ENCODE measurements at regions not wholly inside any gene's neighbourhood (a gene's known extent, or its start where the extent isn't known, plus 50 kb on each side); places are given as distances from the start of the nearest gene placed in this dataset.
"Not testable (repeated sequence)": the region's sequence is repeated elsewhere in the genome, so short reads cannot be mapped to it uniquely, and the experiment has no call there.

DNA sequence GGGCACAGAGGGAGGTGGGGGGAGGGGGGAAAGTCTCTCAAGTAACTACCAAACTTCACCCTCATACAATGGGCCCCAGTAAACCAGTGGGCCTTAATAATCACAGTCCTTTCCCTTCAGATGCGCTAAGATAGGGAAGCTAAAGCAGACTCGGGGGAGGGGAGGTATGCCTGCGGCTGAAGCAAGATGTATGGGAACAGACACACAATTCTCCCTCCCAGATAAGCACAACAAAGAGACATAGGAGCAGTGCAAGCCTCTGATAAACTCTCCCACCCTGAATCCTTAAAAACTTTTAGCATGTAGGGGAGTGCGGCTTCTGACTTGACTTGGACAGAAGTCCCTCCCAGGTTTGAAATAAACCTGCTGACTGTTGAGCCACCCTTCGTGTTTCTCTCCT, 54.7 kb downstream of the PROP1 start:
- ATAC-seq, DNase-seq: not testable (repeated sequence)

DNA sequence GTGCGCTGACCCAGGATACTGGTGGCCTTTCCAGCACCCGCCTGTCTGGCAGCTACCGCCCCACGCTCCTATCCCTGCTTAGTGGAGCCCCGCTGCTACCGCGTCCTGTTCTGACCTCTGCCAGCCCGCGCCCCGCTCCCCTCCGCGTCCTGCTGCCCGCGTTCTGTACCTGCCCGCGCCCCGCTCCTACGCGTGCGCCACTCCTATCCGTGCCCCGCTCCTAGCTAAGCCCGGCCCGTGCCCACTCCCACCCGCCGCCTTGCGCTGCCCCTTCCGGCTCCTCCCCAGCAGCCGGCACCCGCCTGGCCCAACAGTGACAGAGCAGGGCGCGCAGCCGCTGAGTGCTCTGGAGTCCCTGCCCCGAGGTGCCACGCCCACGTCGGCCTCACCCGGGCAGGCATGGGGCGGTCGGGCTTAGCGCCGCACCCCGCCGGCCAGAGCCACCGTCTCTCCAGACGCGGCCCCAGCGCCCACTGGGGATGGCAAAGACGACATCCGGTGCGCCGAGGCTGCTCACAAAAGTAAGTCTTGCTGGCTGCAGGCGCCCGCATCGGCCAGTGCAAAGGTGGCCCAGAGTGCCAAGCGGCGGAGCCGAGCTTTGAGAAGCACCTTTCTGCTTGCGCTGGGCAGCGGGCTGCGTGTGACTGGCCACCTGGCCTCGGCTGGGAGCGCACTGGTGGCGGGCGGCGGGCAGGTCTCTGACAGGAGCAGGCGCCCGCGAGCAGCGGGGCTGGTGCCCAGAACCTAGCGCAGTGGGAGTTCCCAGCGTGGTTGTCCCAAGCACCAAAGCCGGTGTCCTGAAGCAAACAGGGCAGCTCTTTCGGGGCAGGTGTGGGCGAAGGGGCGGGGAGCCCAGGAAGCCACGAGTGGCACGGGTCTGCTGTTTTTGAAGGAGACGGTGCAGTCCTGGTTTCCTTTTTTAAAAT, 56.5 kb downstream of the PROP1 start:
- DNase-seq = peak; percentile 15

DNA sequence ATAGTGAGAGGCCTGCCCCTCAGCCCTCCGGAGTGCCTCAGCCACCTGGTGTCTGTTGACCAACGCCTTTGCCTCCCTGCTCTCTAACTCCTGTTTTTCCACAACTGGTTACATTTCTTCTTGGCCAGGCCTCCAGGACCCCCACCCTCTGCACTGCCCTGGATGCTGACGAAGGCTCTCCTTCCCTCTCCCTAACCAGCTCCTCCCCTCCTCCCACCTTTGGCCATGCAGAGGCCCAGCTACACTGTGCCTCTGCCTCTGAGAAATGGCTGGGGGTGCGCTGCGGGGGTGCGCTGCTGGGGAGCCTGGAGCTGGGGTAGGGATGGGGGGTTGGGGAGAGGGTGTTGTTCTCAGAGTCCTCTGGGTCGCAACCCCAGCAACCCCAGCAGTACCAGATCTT, 57.3 kb downstream of the PROP1 start:
- ATAC-seq, DNase-seq: not testable (repeated sequence)

More for the DNA sequence above, 56.5 kb downstream of the PROP1 start:
- peak; percentile 59 for ATAC-seq

DNA sequence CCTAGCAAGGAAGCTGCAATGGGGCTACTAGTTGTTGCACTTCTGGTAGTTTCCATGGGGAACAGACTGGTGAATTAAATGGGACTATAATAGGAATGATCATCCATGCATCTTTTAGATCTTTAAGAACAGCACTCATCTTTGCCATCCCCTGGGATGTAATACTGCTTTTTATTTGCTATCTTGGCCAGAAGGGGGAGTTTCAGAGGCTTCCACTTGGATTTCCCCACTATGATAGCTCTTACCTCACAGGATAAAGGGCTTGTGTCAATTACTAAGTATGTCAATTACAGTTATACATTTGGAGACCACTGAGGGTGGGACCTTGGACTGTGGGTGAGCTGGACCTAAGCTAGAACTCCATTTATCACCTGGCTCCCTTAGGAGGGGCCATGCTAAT, 61.8 kb downstream of the PROP1 start:
- not testable (repeated sequence) for ATAC-seq, DNase-seq

DNA sequence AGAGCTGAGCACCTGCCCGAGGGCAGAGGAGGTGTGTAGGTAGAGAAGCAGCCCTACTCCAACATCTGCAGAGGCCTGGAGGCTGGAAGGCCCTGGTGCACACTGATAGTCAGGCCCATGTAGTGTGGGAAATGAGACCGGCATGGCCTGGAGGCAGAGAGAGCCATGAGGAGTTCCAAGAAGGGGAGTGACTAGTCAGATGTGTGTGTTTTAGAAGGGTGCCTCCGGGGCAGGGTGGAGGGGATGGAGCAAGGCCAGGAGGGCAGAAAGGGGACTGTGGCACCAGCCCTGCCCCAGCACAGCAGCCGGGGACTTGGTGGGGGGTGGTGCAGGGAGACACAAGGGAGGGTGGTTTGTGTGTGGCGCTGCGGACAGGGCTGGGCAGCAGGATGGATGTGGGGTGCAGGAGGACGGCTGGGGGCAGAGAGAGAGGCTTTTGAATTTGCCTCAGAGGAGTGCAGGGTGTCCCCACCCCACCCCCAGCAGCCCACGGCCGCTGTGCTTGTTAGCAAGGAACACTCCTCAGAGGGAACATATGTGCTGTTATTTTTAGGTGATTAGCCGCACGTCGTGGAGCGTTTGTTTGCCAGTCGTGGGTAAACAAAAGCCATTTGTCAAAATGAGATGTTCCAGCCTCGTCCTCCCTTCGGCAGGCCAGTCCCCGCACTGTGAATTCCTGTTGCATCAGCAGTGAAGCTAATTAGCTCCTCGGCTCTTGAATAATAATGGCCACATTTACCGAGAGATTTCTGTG, 65.6 kb downstream of the PROP1 start:
- not testable (repeated sequence) for ATAC-seq, DNase-seq

DNA sequence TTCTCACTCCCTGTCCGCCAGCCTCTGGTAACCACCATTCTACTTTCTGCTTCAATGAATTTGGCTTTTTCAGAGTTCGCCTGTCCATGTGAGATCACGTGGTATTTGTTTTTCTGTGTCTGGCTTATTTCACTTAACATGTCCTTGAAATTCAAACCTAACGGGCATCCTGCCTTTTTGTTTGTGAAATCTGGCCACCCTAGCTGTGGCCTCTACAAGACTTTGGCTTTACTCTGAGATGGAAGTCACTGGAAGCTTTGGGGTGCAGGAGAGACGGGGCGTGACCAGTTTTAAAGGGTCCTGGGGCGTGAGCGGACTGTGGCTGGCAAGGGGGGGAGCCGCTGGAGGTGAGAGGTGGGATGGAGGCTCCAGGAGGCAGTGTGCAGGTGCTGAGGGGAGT, 66.4 kb downstream of the PROP1 start:
- DNase-seq, ATAC-seq: not testable (repeated sequence)

DNA sequence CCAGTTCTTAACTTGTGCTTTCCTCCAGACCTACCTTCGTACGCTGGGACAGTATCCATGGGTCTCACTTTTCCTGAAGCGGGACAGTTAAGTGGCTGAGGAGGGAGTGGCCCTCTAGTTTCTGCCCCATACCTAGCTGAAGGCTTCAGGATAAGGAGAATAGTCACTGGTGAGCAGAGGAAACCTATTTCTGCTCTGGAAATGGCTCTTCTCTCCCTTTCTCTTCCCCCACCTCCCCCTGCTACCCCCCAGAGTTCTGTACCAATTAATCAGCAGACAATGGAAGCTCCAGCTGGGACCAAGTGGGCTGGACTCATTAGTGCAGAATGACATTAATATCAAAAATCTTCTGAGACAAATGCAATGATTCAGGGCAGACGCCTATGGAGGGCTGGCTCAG, 68.5 kb downstream of the PROP1 start:
- not testable (repeated sequence) for DNase-seq, ATAC-seq

DNA sequence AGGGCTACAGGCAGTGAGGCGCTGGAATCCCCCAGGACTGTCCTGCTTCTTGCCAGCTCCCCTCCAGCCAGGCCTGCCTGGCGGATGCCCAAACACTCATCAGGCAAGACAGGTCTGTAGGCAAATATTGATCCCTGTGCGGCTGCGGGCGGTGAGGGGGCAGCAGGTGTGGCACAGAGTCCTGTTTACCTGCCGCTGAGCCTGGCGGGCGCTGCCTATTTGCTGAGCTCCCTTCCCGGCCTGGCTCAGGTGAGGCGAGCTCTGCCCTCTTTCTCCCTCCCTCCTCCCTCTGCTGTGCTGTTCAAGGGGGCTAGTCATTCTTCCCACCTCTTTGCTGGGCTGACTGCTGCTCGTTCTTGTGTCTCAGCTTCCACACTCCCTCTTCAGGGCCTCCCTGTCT, 71.5 kb downstream of the PROP1 start:
- not testable (repeated sequence) for ATAC-seq, DNase-seq

DNA sequence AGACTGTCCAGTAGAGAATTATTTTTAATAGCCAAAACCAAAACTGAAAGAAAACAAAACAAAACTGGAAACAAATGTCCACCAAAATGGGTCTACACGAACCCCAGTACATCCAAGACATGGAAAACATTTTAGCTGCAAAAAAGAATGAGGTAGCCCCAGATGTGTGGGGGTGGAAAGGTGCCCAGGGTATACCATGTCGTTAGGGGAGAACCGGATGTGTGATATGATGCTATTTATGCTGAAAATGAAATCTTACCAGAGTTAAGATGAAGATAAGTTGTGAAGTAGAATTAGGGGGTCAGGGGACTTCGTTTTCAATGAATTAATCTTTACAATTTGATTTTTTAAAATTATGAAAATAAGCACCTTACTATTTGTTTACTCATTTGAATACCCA, 72.2 kb downstream of the PROP1 start:
- not testable (repeated sequence) for ATAC-seq, DNase-seq

DNA sequence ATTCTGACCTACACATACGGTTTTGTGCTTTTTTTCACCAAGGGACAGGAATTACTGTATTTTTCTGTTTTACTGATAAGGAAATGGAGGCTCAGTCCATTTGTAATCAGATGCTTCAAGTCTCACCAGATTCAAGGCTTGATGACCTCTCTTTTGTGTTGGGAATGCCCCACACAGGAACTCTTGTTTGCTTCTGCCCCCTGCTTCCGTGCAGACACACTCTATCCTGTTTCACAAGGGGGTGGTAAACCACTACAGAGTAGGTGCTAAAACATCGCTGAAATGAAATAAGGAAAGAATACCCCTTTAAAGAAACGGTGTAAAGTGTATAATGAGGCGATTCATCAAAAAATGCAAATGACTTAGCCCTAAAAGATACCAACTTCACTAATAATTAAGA, 72.9 kb downstream of the PROP1 start:
- not testable (repeated sequence) for DNase-seq
- ATAC-seq = peak; percentile 61

DNA sequence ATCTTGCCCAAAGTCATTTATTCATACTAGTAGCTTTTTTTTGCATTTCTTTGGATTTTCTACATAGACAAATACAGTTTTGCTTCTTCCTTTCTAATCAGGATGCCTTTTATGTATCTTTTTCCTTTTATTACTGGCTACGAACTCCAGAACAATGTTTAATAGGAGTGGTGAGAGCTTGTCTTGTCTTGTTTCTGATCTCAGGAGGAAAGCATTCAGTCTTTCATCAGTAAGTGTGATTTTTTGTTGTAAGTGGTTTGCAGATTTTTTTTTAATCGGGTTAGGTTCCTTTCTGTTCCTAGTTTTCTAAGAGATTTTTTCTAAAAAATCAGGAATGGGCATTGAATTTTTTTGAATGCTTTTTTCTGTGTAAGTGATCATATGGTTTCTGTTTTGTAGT, 86.8 kb downstream of the PROP1 start:
- not testable (repeated sequence) for DNase-seq, ATAC-seq

DNA sequence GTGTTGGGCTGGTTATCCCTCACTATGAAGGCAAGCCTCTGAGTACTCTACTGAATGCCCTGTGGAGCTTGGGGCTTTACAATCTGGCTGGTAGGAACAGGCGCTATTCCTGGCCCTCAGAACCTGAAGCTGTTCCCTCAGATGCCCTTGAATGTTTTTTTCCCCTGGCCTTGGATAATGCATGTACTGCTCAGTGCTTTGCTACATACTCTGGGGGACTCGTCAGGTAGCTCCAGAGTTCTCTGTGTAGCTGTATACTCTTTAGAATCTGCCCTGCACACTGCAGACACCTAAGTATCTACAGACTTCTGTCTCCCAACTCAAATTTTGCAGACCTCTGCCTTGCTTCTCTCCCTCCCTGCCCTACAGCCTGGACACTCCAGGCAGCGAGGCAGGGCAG, 93.2 kb downstream of the PROP1 start:
- not testable (repeated sequence) for ATAC-seq, DNase-seq

DNA sequence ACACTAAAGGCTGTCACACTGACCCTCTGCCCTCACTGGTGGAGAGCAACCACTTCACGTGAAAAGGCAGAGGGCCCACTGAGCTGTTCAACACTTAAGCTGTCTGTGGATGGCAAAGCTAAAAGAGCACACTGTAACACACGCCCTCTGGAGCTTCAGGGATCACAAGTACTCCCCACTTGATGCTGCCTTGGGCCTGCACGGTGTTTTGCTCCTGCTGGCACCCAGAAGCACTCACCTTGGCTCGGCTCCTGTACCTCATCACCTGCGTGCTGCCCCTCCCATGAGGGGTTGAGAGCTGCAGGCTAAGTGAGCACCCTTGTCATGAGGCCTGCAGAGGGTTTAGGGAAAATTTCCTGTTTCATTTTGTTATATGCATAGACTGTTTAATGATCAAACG, 96.0 kb downstream of the PROP1 start:
- not testable (repeated sequence) for DNase-seq, ATAC-seq

DNA sequence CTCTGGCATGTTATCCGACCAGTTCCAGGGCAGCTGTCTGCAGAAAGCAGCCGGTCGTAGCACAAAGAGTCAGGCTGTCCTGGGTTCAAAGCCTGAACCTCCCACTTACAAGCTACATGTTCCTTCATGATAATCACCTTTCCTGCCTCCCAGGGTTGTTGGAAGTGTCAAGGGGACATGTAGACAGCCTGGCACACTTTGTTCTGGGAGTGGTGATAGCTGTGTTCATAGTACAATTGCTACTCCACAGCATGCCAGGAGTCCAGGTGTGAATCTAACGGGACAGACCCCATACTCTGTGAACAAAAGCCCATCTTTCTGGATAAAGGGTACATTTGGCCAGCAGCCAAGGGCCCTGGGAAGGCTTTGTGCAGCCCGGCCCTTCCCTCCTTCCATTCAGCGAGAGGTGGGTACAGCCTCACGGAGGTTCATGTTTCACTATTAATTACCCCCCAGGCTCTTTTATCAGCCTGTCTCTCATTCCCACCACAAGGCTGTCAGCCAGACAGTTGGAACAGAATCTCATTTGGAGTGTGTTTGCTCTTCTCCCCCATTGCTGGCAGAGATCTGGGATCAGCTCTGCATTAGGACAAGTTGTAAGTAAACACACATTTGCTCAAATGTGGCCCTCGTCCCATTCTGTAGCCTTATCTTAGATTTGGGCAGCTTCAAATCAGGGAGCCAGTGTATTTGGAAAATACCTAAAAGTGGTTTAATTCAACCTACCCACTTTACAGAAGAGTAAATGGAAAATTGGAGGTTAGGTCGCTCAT, 101.2 kb downstream of the PROP1 start:
- not testable (repeated sequence) for DNase-seq, ATAC-seq

DNA sequence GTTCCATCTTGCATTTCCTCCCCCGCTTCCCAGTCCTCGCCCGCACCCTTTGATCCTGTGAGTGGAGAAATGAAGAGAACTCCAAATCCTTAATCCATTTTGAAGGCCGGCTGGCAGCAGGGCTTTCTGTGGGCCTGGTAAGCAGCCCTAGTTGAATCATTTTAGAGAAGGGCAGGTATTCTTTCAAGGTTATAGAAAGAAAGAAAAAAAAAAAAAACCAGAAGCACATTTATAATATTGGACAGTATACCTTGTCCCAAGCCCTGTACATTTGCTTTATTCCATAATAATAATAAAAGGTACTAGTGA, 103.7 kb downstream of the PROP1 start:
- ATAC-seq, DNase-seq: not testable (repeated sequence)

DNA sequence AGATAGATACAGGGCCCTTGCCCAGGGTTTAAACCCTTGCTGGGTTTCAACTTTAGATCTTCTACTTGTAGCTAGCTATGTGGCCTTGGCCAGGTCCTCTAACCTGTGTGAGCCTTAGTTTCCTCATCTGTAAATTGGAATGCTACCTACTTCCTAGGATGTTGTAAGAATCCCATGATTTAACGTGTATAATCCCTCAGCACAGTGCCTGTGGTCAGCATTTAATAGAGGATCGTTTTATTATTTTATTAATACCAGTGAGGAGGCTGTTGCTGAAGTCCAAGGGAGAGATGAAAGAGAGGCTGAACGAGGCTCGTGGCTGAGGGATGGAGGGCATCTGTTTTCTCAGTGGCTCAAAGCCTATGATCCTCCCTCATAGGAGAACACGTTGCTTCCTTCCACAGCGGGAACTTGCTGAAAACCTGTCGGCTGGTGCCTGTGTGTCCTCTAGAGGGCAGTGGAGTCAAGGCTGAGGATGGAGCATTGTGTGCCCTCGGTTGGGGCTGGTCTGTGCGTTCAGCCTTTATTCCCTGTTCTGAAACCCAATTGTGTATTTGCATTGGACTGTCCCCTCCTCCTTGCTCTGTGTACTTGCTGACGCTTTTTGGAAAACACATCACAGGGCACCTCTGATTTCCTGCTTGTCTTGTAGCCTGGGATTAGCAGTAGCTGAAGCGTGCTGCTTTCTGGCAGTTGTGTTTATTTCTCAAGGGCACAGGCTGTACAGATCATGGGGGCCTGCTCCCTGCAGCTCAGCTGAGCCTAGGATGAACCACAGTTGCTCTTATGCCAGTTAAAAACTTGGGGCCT, 104.3 kb downstream of the PROP1 start:
- ATAC-seq (peak; percentile 89), DNase-seq (peak; percentile 33)

DNA sequence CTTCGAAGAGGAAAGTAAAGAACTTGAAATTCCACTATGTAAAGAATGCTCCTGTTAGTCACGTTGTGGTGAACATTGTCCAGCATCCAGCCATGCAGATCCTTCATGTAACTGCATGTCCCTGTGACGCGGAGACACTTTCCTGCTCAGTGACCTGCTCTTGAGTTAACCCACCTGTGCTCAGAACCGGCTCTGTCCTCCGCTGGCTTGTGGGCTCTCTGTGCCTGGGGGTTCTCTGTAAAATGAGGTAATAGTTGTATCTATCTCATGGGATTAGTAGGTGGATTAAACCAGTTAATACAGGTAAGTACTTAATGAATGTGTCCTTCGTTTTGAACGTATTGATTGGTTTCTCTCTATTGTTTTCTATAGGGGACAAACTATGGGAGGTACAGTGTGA, 100.6 kb upstream of the FAM153A start:
- not testable (repeated sequence) for ATAC-seq, DNase-seq

DNA sequence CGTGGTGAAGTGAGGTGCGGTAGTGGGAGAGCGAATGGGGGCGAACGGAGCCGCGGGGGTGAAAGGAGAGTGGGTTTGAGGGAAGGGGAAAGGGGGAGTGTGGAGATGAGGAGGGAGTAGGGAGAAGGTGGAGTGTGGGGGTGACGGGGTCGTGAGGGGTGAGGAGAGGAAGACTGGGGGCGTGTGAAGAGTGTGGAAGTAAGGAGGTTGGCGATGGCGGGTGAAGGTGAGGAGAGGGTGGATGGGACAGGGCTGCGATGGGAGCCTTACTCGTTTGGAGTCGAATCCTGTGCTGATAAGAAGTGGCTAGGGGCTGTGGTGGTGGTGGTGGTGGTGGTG, 93.2 kb upstream of the FAM153A start:
- peak; percentile 35 for ATAC-seq
- DNase-seq = not testable (repeated sequence)

DNA sequence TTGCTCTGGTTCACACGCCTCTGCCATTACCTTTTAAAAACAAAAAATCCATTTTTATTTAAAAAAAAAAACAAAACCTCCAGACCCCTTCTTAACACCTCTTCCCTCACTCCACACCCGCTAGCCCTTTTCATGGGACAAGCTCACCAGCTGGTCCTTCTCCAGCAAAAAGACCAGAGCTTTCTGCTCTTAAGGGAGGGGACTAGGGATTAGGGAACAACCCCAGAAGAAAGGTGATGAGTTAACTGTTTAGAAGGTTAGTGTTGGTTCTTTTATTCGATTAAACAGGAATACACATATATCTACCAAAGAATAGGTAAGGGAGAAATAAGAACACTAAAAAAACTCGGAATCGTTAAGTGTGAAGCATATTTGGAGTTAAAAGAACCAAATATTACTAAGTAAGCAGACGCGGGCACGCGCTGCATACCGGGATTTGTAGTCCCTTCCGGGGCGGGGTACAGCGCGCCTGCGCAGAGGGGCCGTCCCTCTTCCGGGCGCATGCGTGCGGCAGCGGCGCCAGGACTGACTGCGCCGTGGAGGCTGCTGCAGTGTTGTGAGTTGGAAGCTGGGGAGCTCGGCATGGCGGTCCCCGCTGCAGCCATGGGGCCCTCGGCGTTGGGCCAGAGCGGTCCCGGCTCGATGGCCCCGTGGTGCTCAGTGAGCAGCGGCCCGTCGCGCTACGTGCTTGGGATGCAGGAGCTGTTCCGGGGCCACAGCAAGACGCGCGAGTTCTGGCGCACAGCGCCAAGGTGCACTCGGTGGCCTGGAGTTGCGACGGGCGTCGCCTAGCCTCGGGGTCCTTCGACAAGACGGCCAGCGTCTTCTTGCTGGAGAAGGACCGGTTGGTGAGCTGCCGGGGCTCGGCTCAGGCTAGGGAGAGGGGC, 92.6 kb upstream of the FAM153A start:
- not testable (repeated sequence) for DNase-seq
- peak; percentile 83 for ATAC-seq

DNA sequence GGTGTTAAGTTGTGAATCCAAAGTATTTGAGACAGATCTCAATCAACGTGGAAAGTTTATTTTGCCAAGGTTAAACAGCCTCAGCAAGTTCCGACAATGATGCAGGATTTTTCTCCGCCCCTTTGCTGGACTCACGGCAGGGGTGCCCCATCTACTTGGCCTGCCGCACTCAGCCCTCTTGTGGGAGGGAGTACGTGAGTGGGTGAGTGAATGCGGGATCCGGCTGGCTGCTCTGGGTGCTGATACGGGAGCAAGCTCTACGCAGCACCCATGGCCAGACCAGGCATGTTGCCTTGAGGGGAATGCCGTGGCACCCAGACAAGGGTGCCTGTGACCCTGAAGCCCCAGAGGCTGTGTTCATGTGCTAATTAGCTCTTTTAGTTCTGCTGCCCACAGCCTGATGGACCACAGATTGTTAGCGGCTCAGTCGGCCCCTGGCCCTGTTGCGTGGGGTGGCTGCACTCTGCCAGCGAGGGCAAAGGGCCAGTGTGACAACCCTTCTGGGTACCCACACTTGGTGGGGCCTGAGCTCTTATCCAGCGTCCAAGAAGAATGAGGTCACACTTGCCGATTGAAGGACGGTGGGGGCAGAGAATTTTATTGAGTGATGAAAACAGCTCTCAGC, 81.2 kb upstream of the FAM153A start:
- not testable (repeated sequence) for ATAC-seq, DNase-seq

All from stimulated activated naive CD8-positive, alpha-beta T cell treated with anti-CD3 and anti-CD28 coated beads, Interleukin-15, Interleukin-2, amounts not matched to agents 100 U/mL and 50 U/mL, for 24 hours (primary cell).